H4 (cell line): ENCODE measurements at regions not wholly inside any gene's neighbourhood (a gene's known extent, or its start where the extent isn't known, plus 50 kb on each side); places are given as distances from the start of the nearest gene placed in this dataset.

Source experiments
- DNase-seq: peaks from one replicate; pipeline ENCODE4 v3.0.0-alpha.2; 2015; ENCODE audit warnings: low spot score

GRCh38 chr7:79719216-79719615 is 265.7 kb upstream of the MAGI2 start:
- DNase-seq, result no peak

GRCh38 chr7:79716329-79716728 is 262.9 kb upstream of the MAGI2 start:
- DNase-seq, result no peak

- no peak for DNase-seq
Measured at GRCh38 chr7:79714081-79714480, 260.6 kb upstream of the MAGI2 start.

- no peak for DNase-seq
Measured at GRCh38 chr7:79713276-79713675, 259.8 kb upstream of the MAGI2 start.

- DNase-seq, result no peak
Measured at GRCh38 chr7:79711660-79712059, 258.2 kb upstream of the MAGI2 start.

- peak; percentile 73 for DNase-seq
Measured at GRCh38 chr7:79709574-79710409, 256.3 kb upstream of the MAGI2 start.

- DNase-seq, result no peak
Measured at GRCh38 chr7:79702116-79702515, 248.6 kb upstream of the MAGI2 start.

GRCh38 chr7:79692015-79692414 is 238.5 kb upstream of the MAGI2 start:
- peak; percentile 9 for DNase-seq

GRCh38 chr7:79691074-79691473 is 237.6 kb upstream of the MAGI2 start:
- no peak for DNase-seq

- DNase-seq, result no peak
Measured at GRCh38 chr7:79684384-79684783, 230.9 kb upstream of the MAGI2 start.

- no peak for DNase-seq
Measured at GRCh38 chr7:79683916-79684315, 230.4 kb upstream of the MAGI2 start.

GRCh38 chr7:79683185-79683890 is 229.9 kb upstream of the MAGI2 start:
- no peak for DNase-seq

- no peak for DNase-seq
Measured at GRCh38 chr7:79681454-79681853, 228.0 kb upstream of the MAGI2 start.

- no peak for DNase-seq
Measured at GRCh38 chr7:79673969-79674368, 220.5 kb upstream of the MAGI2 start.

- no peak for DNase-seq
Measured at GRCh38 chr7:79673421-79673820, 220.0 kb upstream of the MAGI2 start.

- DNase-seq, result no peak
Measured at GRCh38 chr7:79668292-79668691, 214.8 kb upstream of the MAGI2 start.

- no peak for DNase-seq
Measured at GRCh38 chr7:79666472-79666871, 213.0 kb upstream of the MAGI2 start.

- no peak for DNase-seq
Measured at GRCh38 chr7:79664884-79665676, 211.6 kb upstream of the MAGI2 start.

GRCh38 chr7:79658304-79658703 is 204.8 kb upstream of the MAGI2 start:
- no peak for DNase-seq

GRCh38 chr7:79653136-79653631 is 199.7 kb upstream of the MAGI2 start:
- no peak for DNase-seq

GRCh38 chr7:79652619-79653018 is 199.2 kb upstream of the MAGI2 start:
- DNase-seq, result no peak

GRCh38 chr7:79647711-79648110 is 194.2 kb upstream of the MAGI2 start:
- no peak for DNase-seq
